ENCODE measurements at regions not wholly inside any gene's neighbourhood (a gene's known extent, or its start where the extent isn't known, plus 50 kb on each side); places are given as distances from the start of the nearest gene placed in this dataset.

GRCh38 chr15:39466750-39467105, 114.2 kb upstream of the THBS1 start:
- TF ChIP-seq POLR2AphosphoS5 (IDR thresholded peaks at IDR 0.05; ENCODE audit: low read depth, low read length) (no peak), POLR2A (IDR thresholded peaks at IDR 0.05; ENCODE audit: low read depth, low read length) (no peak), SPI1 (IDR thresholded peaks at IDR 0.05; ENCODE audit: low read depth, low read length) (no peak), TAF1 (IDR thresholded peaks at IDR 0.05; ENCODE audit: low read depth, low read length) (no peak)
